NCI-H1105 treated with DMSO at 0.1 percent for 48 hours (cell line): ENCODE measurements at regions not wholly inside any gene's neighbourhood (a gene's known extent, or its start where the extent isn't known, plus 50 kb on each side); places are given as distances from the start of the nearest gene placed in this dataset.

Source experiments
- DNase-seq: peaks from one replicate; lab custom pipeline; 2025; lab: John Stamatoyannopoulos, UW

- no peak for DNase-seq
Measured at GRCh38 chr18:75677696-75678455, 250.4 kb upstream of the SMIM21 start.

- no peak for DNase-seq
Measured at GRCh38 chr18:75660932-75661331, 233.4 kb upstream of the SMIM21 start.

GRCh38 chr18:75659535-75660023 lies 232.1 kb upstream of the SMIM21 start:
- no peak for DNase-seq

GRCh38 chr18:75658330-75658729 lies 230.8 kb upstream of the SMIM21 start:
- no peak for DNase-seq

- DNase-seq: no peak
Measured at GRCh38 chr18:75656563-75657247, 229.2 kb upstream of the SMIM21 start.

GRCh38 chr18:75656035-75656434 lies 228.5 kb upstream of the SMIM21 start:
- no peak for DNase-seq

GRCh38 chr18:75654851-75655751 lies 227.6 kb upstream of the SMIM21 start:
- DNase-seq: no peak

- DNase-seq: no peak
Measured at GRCh38 chr18:75654386-75654785, 226.9 kb upstream of the SMIM21 start.

- DNase-seq: no peak
Measured at GRCh38 chr18:75652528-75652927, 225.0 kb upstream of the SMIM21 start.

GRCh38 chr18:75644871-75645270 lies 217.4 kb upstream of the SMIM21 start:
- DNase-seq: no peak

- DNase-seq: no peak
Measured at GRCh38 chr18:75643083-75643482, 215.6 kb upstream of the SMIM21 start.

GRCh38 chr18:75639472-75639831 lies 211.9 kb upstream of the SMIM21 start:
- DNase-seq: no peak

- peak; percentile 25 for DNase-seq
Measured at GRCh38 chr18:75638776-75639471, 211.4 kb upstream of the SMIM21 start.

- DNase-seq: no peak
Measured at GRCh38 chr18:75638223-75638775, 210.8 kb upstream of the SMIM21 start.

- peak; percentile 65 for DNase-seq
Measured at GRCh38 chr18:75635096-75635495, 207.6 kb upstream of the SMIM21 start.

GRCh38 chr18:75625966-75626365 lies 198.5 kb upstream of the SMIM21 start:
- no peak for DNase-seq

GRCh38 chr18:75624869-75625268 lies 197.4 kb upstream of the SMIM21 start:
- DNase-seq: no peak

GRCh38 chr18:75621818-75622217 lies 194.3 kb upstream of the SMIM21 start:
- DNase-seq: no peak

GRCh38 chr18:75618146-75618545 lies 190.6 kb upstream of the SMIM21 start:
- no peak for DNase-seq

- DNase-seq: no peak
Measured at GRCh38 chr18:75612456-75612855, 185.0 kb upstream of the SMIM21 start.

GRCh38 chr18:75607701-75608100 lies 180.2 kb upstream of the SMIM21 start:
- DNase-seq: no peak

GRCh38 chr18:75592527-75592926 lies 165.0 kb upstream of the SMIM21 start:
- peak; percentile 17 for DNase-seq
